GM13977 (cell line): ENCODE measurements at regions not wholly inside any gene's neighbourhood (a gene's known extent, or its start where the extent isn't known, plus 50 kb on each side); places are given as distances from the start of the nearest gene placed in this dataset.

Source experiments
- DNase-seq: peaks from one replicate; pipeline ENCODE4 v3.0.0; 2012; ENCODE audit warnings: low spot score
- in situ Hi-C: fragments of 300-500 bp; cut with MboI; formaldehyde crosslinking; loops from one replicate; pipeline ENCODE4 v1.12.0; 2022; ENCODE audit warnings: low sequenced_read_pairs, low pct_unique_long_range_greater_than_20kb, mixed read lengths, inconsistent platforms; ENCODE audit not compliant: unreplicated experiment
- TF ChIP-seq, protein P1 (sequence below): IDR thresholded peaks from 2 replicates; pipeline ENCODE4 v1.5.1; 2012; ENCODE audit warnings: mild to moderate bottlenecking, control low read depth; ENCODE audit not compliant: insufficient read depth; ENCODE audit errors: extremely low read depth, missing control alignments

DNA sequence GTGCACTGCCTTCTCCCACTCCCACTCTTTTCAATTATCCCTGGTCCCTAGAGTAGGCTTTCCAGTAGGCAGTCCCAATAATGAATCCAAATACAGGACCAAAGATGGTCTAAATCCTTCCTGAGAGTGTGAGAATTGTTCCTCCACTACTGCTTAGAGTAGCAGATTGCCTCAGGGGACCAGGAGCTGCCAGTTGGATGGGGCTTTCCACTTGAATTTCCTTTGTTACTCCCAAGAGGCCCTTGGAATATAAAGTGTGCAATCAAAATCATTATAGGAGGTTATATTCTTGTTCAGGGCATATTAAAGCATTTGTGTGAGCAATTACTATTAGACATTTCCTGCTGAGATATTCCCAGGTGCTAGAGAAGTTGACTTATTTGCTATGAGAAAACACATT lies 156.6 kb upstream of the TLL1 start:
- TF ChIP-seq, protein P1, sequence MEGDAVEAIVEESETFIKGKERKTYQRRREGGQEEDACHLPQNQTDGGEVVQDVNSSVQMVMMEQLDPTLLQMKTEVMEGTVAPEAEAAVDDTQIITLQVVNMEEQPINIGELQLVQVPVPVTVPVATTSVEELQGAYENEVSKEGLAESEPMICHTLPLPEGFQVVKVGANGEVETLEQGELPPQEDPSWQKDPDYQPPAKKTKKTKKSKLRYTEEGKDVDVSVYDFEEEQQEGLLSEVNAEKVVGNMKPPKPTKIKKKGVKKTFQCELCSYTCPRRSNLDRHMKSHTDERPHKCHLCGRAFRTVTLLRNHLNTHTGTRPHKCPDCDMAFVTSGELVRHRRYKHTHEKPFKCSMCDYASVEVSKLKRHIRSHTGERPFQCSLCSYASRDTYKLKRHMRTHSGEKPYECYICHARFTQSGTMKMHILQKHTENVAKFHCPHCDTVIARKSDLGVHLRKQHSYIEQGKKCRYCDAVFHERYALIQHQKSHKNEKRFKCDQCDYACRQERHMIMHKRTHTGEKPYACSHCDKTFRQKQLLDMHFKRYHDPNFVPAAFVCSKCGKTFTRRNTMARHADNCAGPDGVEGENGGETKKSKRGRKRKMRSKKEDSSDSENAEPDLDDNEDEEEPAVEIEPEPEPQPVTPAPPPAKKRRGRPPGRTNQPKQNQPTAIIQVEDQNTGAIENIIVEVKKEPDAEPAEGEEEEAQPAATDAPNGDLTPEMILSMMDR, result no peak
- in situ Hi-C loops, result no loop called here
- DNase-seq, result no peak

DNA sequence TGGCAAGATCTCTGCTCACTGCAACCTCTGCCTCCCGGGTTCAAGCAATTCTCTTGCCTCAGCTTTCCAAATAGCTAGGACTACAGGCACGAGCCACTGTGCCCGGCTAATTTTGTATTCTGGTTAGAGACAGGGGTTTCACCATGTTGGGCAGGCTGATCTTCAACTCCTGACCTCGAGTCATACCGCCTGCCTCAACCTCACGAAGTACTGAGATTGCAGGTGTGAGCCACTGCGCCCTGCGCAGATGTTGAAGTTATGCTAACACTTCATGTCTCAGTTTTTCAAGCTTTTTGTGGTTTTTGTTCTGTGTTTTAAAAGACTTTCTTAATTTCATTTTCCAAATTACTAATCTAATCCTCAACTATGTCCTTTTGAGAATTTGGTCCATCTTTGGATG lies 154.4 kb upstream of the TLL1 start:
- no peak for DNase-seq
- TF ChIP-seq, protein P1, result no peak
- in situ Hi-C loops, result no loop called here

GRCh38 chr4:165720411-165721082 lies 152.5 kb upstream of the TLL1 start:
- DNase-seq, result no peak
- TF ChIP-seq, protein P1, result no peak
- in situ Hi-C loops, result no loop called here

DNA sequence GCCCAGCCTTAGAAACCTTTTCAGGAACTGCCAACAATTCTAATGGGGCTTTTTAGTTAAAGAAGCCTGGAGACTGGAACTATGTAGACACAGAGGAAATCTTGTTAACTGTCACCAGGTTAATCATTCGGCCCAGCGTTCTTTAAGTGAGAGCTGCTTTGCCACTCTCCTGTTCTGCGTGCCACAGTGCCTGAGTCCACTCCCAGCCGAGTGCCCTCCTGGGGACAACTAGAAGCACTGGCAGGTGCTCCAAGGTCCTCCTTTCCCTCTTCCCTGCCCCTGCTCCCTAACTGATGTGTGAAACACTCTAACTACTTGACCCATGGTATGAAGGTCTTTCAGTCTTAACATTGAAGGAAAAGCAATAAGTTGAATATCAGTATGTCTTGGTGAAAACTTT lies 151.2 kb upstream of the TLL1 start:
- TF ChIP-seq, protein P1, result no peak
- in situ Hi-C loops, result no loop called here
- DNase-seq, result no peak

DNA sequence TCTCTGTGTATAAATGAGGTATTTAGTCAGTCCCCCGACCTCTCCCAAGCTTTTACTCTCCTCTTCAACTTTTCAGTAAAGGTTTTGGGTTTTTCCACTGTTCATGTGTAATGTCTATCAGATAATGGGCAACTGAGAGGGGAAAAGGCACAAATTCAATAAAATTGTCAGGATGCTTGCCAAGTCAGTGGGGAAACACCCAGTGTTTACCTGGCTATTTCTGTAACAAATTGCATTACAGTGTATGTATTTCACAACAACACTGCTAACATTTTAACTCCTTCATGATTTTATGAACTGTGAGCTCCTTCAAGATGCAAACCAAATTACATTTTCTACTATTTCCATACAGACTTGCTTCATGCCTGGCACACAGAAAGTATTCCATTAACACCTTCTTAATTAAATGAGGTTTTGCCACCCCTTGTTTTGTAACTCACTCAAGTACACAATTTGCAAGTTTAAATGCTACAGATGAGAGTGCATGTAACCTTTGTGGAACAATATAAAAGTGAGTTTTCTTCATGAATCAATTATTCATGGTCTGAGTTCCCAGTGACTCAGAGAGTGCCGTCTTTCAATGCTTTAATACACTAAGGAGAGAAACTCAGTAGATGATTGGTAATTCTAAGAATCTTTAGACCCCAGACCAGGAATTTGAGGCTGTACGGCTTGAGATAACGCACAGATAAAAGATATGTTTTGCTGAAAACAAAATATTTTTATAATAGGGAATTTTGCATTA lies 149.8 kb upstream of the TLL1 start:
- TF ChIP-seq, protein P1, result no peak
- in situ Hi-C loops, result no loop called here

GRCh38 chr4:165724786-165725185 lies 148.3 kb upstream of the TLL1 start:
- in situ Hi-C loops, result no loop called here
- DNase-seq, result no peak
- TF ChIP-seq, protein P1, result no peak

More for the DNA sequence above, 149.8 kb upstream of the TLL1 start:
- DNase-seq, result no peak
